Ishikawa (cell line): ENCODE measurements at regions not wholly inside any gene's neighbourhood (a gene's known extent, or its start where the extent isn't known, plus 50 kb on each side); places are given as distances from the start of the nearest gene placed in this dataset.

Source experiments
- CEBPB ChIP-seq: IDR thresholded peaks from 2 replicates; pipeline ENCODE4 v1.6.1; 2012
- CREB1 ChIP-seq: IDR thresholded peaks from 2 replicates; pipeline ENCODE4 v1.6.1; 2012; ENCODE audit warnings: low read depth
- EGR1 ChIP-seq: IDR thresholded peaks from 2 replicates; pipeline ENCODE4 v1.6.1; 2012
- EP300 ChIP-seq: IDR thresholded peaks from 2 replicates; pipeline ENCODE4 v1.6.1; 2012; ENCODE audit warnings: borderline replicate concordance
- FOXM1 ChIP-seq: IDR thresholded peaks from 2 replicates; pipeline ENCODE4 v1.6.1; 2012; ENCODE audit warnings: low read depth, borderline replicate concordance
- MAX ChIP-seq: IDR thresholded peaks from 2 replicates; pipeline ENCODE4 v1.6.1; 2012
- NFIC ChIP-seq: IDR thresholded peaks from 2 replicates; pipeline ENCODE4 v1.6.1; 2012
- RAD21 ChIP-seq: IDR thresholded peaks from 2 replicates; pipeline ENCODE4 v1.6.1; 2012; ENCODE audit warnings: low read depth
- REST ChIP-seq: IDR thresholded peaks from 2 replicates; pipeline ENCODE4 v1.6.1; 2012; ENCODE audit warnings: low read depth, mild to moderate bottlenecking
- TAF1 ChIP-seq: IDR thresholded peaks from 2 replicates; pipeline ENCODE4 v1.6.1; 2012; ENCODE audit warnings: low read depth, mild to moderate bottlenecking
- TCF12 ChIP-seq: IDR thresholded peaks from 2 replicates; pipeline ENCODE4 v1.6.1; 2012; ENCODE audit warnings: low read depth
- TEAD4 ChIP-seq: IDR thresholded peaks from 2 replicates; pipeline ENCODE4 v1.6.1; 2012
- YY1 ChIP-seq: IDR thresholded peaks from 2 replicates; pipeline ENCODE4 v1.6.1; 2012; ENCODE audit warnings: low read depth
- ZBTB7A ChIP-seq: IDR thresholded peaks from 2 replicates; pipeline ENCODE4 v1.6.1; 2012; ENCODE audit warnings: low read depth
- TF ChIP-seq, protein P1 (sequence below): IDR thresholded peaks from 2 replicates; pipeline ENCODE4 v1.6.1; 2012

GRCh38 chr6:27158316-27158643, 89.2 kb upstream of the PRSS16 start:
- TF ChIP-seq TEAD4 = no peak
- no peak for TF ChIP-seq EP300
- no peak for TF ChIP-seq MAX
- TF ChIP-seq, protein P1, sequence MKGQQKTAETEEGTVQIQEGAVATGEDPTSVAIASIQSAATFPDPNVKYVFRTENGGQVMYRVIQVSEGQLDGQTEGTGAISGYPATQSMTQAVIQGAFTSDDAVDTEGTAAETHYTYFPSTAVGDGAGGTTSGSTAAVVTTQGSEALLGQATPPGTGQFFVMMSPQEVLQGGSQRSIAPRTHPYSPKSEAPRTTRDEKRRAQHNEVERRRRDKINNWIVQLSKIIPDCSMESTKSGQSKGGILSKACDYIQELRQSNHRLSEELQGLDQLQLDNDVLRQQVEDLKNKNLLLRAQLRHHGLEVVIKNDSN = no peak
- TF ChIP-seq CEBPB = no peak
- no peak for TF ChIP-seq NFIC
- TF ChIP-seq TAF1 = no peak
- no peak for TF ChIP-seq REST
- TF ChIP-seq YY1 = no peak
- TF ChIP-seq FOXM1 = no peak
- TF ChIP-seq ZBTB7A = no peak
- no peak for TF ChIP-seq CREB1
- no peak for TF ChIP-seq EGR1
- no peak for TF ChIP-seq RAD21
- TF ChIP-seq TCF12 = no peak

DNA sequence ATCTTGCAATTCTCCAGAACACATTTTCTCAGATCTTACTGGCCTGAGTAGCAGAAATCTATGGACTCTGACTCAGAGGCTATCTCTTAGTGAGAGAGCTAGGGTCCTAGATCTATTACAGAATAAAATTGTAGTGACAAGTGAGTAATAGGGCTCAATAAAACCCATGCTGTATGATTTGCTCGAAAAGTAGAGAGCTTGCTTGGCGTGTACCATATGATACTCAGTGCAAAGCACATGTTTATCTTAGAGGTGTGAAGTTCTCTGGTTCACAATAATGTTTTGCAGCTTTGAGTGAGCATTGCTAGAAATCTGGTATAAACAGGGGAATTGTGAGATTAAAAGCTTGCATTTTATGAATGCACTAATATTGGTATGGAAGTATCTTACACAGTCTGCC, 87.8 kb upstream of the PRSS16 start:
- TF ChIP-seq RAD21 (no peak), NFIC (no peak)

DNA sequence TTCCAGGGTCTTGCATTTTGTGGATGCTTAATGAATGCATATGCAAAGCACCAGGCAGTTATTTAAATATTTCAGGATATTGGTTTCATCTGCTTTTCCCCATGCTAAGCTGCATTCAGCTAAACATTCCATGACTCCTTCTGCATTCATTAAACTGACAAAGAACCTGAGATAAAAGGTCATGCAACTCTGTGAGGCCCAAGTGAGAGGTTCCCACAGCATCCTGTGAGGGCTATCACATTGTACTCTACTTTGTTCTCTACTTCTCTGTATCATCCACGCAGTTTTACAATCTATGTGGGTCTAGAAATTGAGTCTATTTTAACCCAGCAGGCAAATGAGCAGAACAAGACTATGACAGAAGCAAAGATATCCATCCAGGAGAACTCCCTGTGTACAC, 86.4 kb upstream of the PRSS16 start:
- TF ChIP-seq FOXM1 = no peak
- no peak for TF ChIP-seq YY1
- TF ChIP-seq, protein P1 = no peak
- no peak for TF ChIP-seq TAF1
- TF ChIP-seq ZBTB7A = no peak
- no peak for TF ChIP-seq TEAD4
- TF ChIP-seq NFIC = no peak
- no peak for TF ChIP-seq TCF12
- no peak for TF ChIP-seq CREB1
- no peak for TF ChIP-seq EP300
- no peak for TF ChIP-seq REST

- TF ChIP-seq RAD21 (no peak), NFIC (no peak), EGR1 (no peak), CEBPB (no peak), ZBTB7A (no peak), REST (no peak), TCF12 (no peak), MAX (no peak), TEAD4 (no peak), TAF1 (no peak), EP300 (no peak), FOXM1 (no peak), CREB1 (no peak), YY1 (no peak)
- TF ChIP-seq, protein P1 = no peak
Observed at GRCh38 chr6:27161603-27161945, 85.9 kb upstream of the PRSS16 start.
